ENCODE measurements at regions not wholly inside any gene's neighbourhood (a gene's known extent, or its start where the extent isn't known, plus 50 kb on each side); places are given as distances from the start of the nearest gene placed in this dataset.

DNA sequence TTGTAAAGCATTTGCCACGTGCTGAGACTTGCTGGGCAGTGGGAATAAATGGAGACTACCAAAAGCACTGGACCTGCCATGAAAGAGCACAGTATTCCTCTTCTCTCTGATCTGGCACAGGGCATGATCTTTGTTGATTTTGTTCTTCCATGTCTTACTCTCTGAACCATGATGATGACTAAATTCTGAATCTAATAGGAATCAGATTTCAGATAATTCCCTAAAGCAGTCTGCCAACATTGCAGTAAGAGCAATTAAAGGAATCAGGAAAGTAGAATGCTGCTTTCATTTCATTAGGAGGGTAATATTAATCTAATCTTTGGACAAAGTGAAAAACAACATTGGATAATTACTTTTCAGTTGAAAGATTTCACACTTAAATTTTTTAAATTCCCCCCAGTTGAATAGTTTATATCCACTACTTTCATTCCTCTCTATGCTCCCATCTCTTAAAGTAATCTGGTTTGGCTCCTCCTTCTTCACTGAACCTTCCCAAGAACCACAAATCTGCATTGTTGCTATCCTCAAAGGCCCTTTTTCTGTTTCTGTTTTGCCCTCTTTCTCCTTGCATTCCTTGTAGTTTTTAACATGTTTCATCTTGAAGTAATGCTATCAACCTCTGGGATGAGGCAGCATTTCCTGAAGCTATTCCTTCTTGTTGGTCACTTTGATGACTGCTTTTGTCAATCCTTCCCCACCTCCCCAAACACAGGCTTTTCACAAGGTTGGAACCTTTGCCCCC, 243.2 kb upstream of the TENT5A start:
- no peak overlapping the region for H3K4me3 ChIP-seq (replicated peaks; ENCODE audit: low read depth, low read length)
- no peak for DNase-seq (ENCODE audit: low read depth)
- no peak for TF ChIP-seq CTCF (IDR thresholded peaks at IDR 0.05; ENCODE audit: low read length, missing control alignments)

DNA sequence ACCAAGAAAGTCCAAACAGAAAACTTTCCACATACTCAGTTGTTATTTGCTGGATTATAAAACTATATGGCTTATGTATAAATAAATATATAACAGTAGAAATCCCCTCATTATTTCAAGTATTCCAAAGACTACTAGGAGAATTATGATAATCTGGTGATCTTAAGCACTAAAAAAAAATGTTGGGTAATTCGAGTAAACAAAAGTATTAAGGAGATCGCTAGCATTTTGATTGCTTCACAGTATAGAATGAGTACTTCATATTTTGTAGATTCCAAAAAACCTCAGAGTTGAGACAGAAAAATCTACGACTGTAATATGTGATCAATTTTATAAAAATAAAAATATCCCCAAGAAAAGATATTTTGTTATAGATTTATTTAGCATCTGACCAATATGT, 236.4 kb upstream of the TENT5A start:
- DNase-seq (ENCODE audit: low read depth) = no peak
- H3K4me3 ChIP-seq (replicated peaks; ENCODE audit: low read depth, low read length) = no peak overlapping the region
- no peak for TF ChIP-seq CTCF (IDR thresholded peaks at IDR 0.05; ENCODE audit: low read length, missing control alignments)

DNA sequence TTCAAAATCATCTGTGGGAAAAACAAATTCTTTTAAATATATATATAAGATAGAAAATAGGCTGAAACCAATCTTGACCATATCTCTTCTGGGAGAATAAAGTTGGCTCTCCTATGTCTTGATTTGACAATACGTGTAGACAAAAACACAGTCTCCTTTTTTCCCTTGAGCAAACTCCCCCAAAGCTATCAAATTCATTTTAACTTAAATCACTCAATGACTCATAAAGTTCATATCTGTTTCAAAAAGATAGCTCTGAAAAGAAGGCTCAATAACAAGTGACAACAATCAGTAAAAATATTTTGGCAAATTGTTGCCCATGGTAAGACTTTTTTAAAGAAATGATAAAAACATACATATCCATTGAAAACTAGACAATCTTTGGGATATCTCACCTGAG, 236.0 kb upstream of the TENT5A start:
- H3K4me3 ChIP-seq (replicated peaks; ENCODE audit: low read depth, low read length) = no peak overlapping the region
- TF ChIP-seq CTCF (IDR thresholded peaks at IDR 0.05; ENCODE audit: low read length, missing control alignments) = no peak
- no peak for DNase-seq (ENCODE audit: low read depth)

- H3K4me3 ChIP-seq (replicated peaks; ENCODE audit: low read depth, low read length) = no peak overlapping the region
- TF ChIP-seq CTCF (IDR thresholded peaks at IDR 0.05; ENCODE audit: low read length, missing control alignments) = no peak
- DNase-seq (ENCODE audit: low read depth) = peak; percentile 36
Measured at GRCh38 chr6:81987293-81987692, 234.8 kb upstream of the TENT5A start.

GRCh38 chr6:81985191-81985590, 232.7 kb upstream of the TENT5A start:
- H3K4me3 ChIP-seq (replicated peaks; ENCODE audit: low read depth, low read length) = no peak overlapping the region
- no peak for TF ChIP-seq CTCF (IDR thresholded peaks at IDR 0.05; ENCODE audit: low read length, missing control alignments)
- DNase-seq (ENCODE audit: low read depth) = no peak

- TF ChIP-seq CTCF (IDR thresholded peaks at IDR 0.05; ENCODE audit: low read length, missing control alignments) = no peak
- no peak overlapping the region for H3K4me3 ChIP-seq (replicated peaks; ENCODE audit: low read depth, low read length)
- DNase-seq (ENCODE audit: low read depth) = no peak
Measured at GRCh38 chr6:81984599-81984998, 232.1 kb upstream of the TENT5A start.

GRCh38 chr6:81981812-81982211, 229.3 kb upstream of the TENT5A start:
- no peak for TF ChIP-seq CTCF (IDR thresholded peaks at IDR 0.05; ENCODE audit: low read length, missing control alignments)
- DNase-seq (ENCODE audit: low read depth) = peak; percentile 75

More at GRCh38 chr6:81981812-81982211, 229.3 kb upstream of the TENT5A start:
- H3K4me3 ChIP-seq (replicated peaks; ENCODE audit: low read depth, low read length) = no peak overlapping the region
